ENCODE measurements at regions not wholly inside any gene's neighbourhood (a gene's known extent, or its start where the extent isn't known, plus 50 kb on each side); places are given as distances from the start of the nearest gene placed in this dataset.

GRCh38 chr3:29141918-29142275, 139.0 kb upstream of the RBMS3 start:
- no peak overlapping the region for H3K4me2 ChIP-seq (ENCODE audit: insufficient read depth in 1 of 2, low read depth in 2 of 2, low read length in 2 of 2)
- FAIRE-seq, result no peak
- H4K91ac ChIP-seq (replicated peaks; ENCODE audit: insufficient read length, low read length), result no peak overlapping the region
- POLR2A ChIA-PET (ENCODE audit: partially characterized antibody), result no interaction called here
- no peak overlapping the region for H3K9ac ChIP-seq (replicated peaks in 1 of 4; ENCODE audit: extremely low read depth in 1 of 4, low read depth in 3 of 4, low read length in 3 of 4)
- H4K8ac ChIP-seq (ENCODE audit: extremely low read depth, insufficient read depth, low read length), result no peak overlapping the region
- H3K23ac ChIP-seq (ENCODE audit: insufficient read length), result no peak overlapping the region
- H2BK20ac ChIP-seq (ENCODE audit: low read length), result no peak overlapping the region
- H3K56ac ChIP-seq (replicated peaks; ENCODE audit: insufficient read length, low read depth, low read length), result no peak overlapping the region
- H3K27me3 ChIP-seq (replicated peaks in 1 of 4; ENCODE audit: control insufficient read depth in 3 of 4, extremely low read depth in 1 of 4, insufficient read depth in 3 of 4, low read length in 3 of 4), result 0 out of 7 replicates have a peak, but pooled peaks cover 0 to 2% (median 0%) of the 10 kb centered on the region in 4 experiments
- CTCF ChIA-PET (ENCODE audit: partially characterized antibody), result interaction anchor here (0.7 to 0.9 kb wide), 2 partner anchors 10 to 232 kb away, joined by 3 to 4 read pairs; no protein-coding TSS in a partner anchor
- H2BK15ac ChIP-seq (ENCODE audit: low read length), result no peak overlapping the region
- no peak overlapping the region for H3K18ac ChIP-seq (ENCODE audit: extremely low read depth, low read length)
- H3K14ac ChIP-seq (ENCODE audit: insufficient read length), result no peak overlapping the region
- H4K20me1 ChIP-seq (replicated peaks in 1 of 2; ENCODE audit: control insufficient read depth in 1 of 2, insufficient read depth in 2 of 2, low read length in 2 of 2), result no peaks in the 10 kb centered on the region
- H3K9me3 ChIP-seq (ENCODE audit: insufficient read depth in 2 of 2, low read depth in 1 of 2, low read length in 1 of 2), result no peaks in the 10 kb centered on the region
- no peaks in the 10 kb centered on the region for H3K36me3 ChIP-seq (ENCODE audit: control insufficient read depth in 2 of 4, insufficient read depth in 4 of 4, low read length in 3 of 4)
- no peak overlapping the region for H2AK5ac ChIP-seq (ENCODE audit: low read depth, low read length)
- H3K79me1 ChIP-seq (ENCODE audit: low read depth, low read length), result no peaks in the 10 kb centered on the region
- H2BK120ac ChIP-seq (replicated peaks; ENCODE audit: low read depth, low read length), result no peak overlapping the region
- H3K4ac ChIP-seq (replicated peaks; ENCODE audit: insufficient read length, low read depth, low read length), result no peak overlapping the region
- peaks cover 0 to 9% (median 4%) of the 10 kb centered on the region in 4 experiments; a peak in 3 of 7 replicates for H3K4me1 ChIP-seq (replicated peaks in 1 of 4; ENCODE audit: control insufficient read depth in 3 of 4, insufficient read depth in 4 of 4, low read length in 3 of 4)
- no peak for DNase-seq (ENCODE audit: low read depth in 1 of 2, low spot score in 2 of 2)
- 85% methylated on average over 2 of the region's 2 CpGs; no CpG with 5 or more reads in 1 of the 2 experiments for WGBS, 2 experiments (ENCODE audit: extremely low coverage in 1 of 2, insufficient coverage in 1 of 2, insufficient read length in 1 of 2, insufficient replicate concordance in 2 of 2, low coverage in 1 of 2, low lambda C conversion rate in 2 of 2, missing lambda C conversion rate in 1 of 2)
- no peaks in the 10 kb centered on the region for H3K23me2 ChIP-seq (ENCODE audit: low read depth, low read length)
- no peak overlapping the region for H2BK12ac ChIP-seq (ENCODE audit: low read depth, low read length)
- H4K5ac ChIP-seq (ENCODE audit: insufficient read length, low read depth, low read length), result no peak overlapping the region
- no peak overlapping the region for H2BK5ac ChIP-seq (ENCODE audit: low read depth, low read length)
- no peak overlapping the region for H3K4me3 ChIP-seq (ENCODE audit: extremely low read depth in 1 of 4, insufficient read depth in 2 of 4, low read depth in 3 of 4, low read length in 4 of 4)
- no peaks in the 10 kb centered on the region for H3K79me2 ChIP-seq (ENCODE audit: control insufficient read depth in 1 of 2, insufficient read depth in 2 of 2, low read length in 2 of 2)
- TF ChIP-seq TEAD4 (IDR thresholded peaks at IDR 0.05; ENCODE audit: low read depth, low read length) (peak; percentile 58), MAX (IDR thresholded peaks at IDR 0.05) (no peak)
- no peak overlapping the region for H3K27ac ChIP-seq (ENCODE audit: low read depth, low read length)
- 0 out of 2 replicates have a peak overlapping the region, but pooled peaks have one; percentile 85 for H2AFZ ChIP-seq (ENCODE audit: low read length)

Measured in H1 (cell line).